PC-9 (cell line): ENCODE measurements at regions not wholly inside any gene's neighbourhood (a gene's known extent, or its start where the extent isn't known, plus 50 kb on each side); places are given as distances from the start of the nearest gene placed in this dataset.

Experiments
- BruUV-seq: library from RNA; stranded (reverse); fragments of 400-500 nt; replicated peaks from 2 replicates; lab custom pipeline; 2021; lab: Mats Ljungman, UMichigan
- CTCF ChIA-PET: fragments of 300-600 bp; sonication (Branson Sonifier 250); formaldehyde crosslinking; loops from one replicate; lab custom pipeline; 2022; ENCODE audit warnings: antibody characterized with exemption; lab: Charles Lee
- POLR2A ChIA-PET: fragments of 300-600 bp; sonication (Branson Sonifier 250); formaldehyde crosslinking; loops from one replicate; lab custom pipeline; 2022; ENCODE audit warnings: antibody characterized with exemption; ENCODE audit not compliant: unreplicated experiment; lab: Charles Lee
- DNase-seq, 2 experiments: peaks; one replicate each; pipeline versions ENCODE4 v3.0.0 to v3.0.0-alpha.2; 2015 to 2022; ENCODE audit warnings: mixed read lengths in 1 of 2
- H2AFZ ChIP-seq: fragments of 200-600 bp; sonication (generic); 2 replicates; pipeline ENCODE4 v1.8.1; 2017; ENCODE audit warnings: antibody characterized with exemption
- H3F3A ChIP-seq: fragments of 200-600 bp; sonication (generic); 2 replicates; pipeline ENCODE4 v1.8.1; 2017; ENCODE audit warnings: antibody characterized with exemption, mild to moderate bottlenecking, low read depth; ENCODE audit not compliant: insufficient read depth
- H3K27ac ChIP-seq: fragments of 200-600 bp; sonication (generic); 2 replicates; pipeline ENCODE4 v1.6.1; 2016; ENCODE audit warnings: mixed run types
- H3K27me3 ChIP-seq: fragments of 200-600 bp; sonication (generic); 2 replicates; pipeline ENCODE4 v1.6.1; 2016; ENCODE audit warnings: low read depth, mixed run types; ENCODE audit not compliant: insufficient read depth
- H3K36me3 ChIP-seq: fragments of 200-600 bp; sonication (generic); 2 replicates; pipeline ENCODE4 v1.6.1; 2016; ENCODE audit warnings: low read depth, mixed run types
- H3K4me1 ChIP-seq: fragments of 200-600 bp; sonication (generic); replicated peaks from 2 replicates; pipeline ENCODE4 v1.6.1; 2016; ENCODE audit warnings: mixed run types; ENCODE audit not compliant: insufficient read depth
- H3K4me2 ChIP-seq: fragments of 200-600 bp; sonication (generic); 2 replicates; pipeline ENCODE4 v1.6.1; 2017; ENCODE audit warnings: mixed run types
- H3K4me3 ChIP-seq: fragments of 200-600 bp; sonication (generic); 2 replicates; pipeline ENCODE4 v1.6.1; 2016; ENCODE audit warnings: mixed run types
- H3K79me2 ChIP-seq: fragments of 200-600 bp; sonication (generic); 2 replicates; pipeline ENCODE4 v1.6.1; 2017; ENCODE audit warnings: low read depth, mixed run types
- H3K9me2 ChIP-seq: fragments of 200-600 bp; sonication (generic); 2 replicates; pipeline ENCODE4 v1.8.1; 2017; ENCODE audit warnings: mild to moderate bottlenecking; ENCODE audit not compliant: insufficient read depth
- H3K9me3 ChIP-seq: fragments of 200-600 bp; sonication (generic); 2 replicates; pipeline ENCODE4 v1.8.1; 2016; ENCODE audit warnings: low read depth; ENCODE audit not compliant: insufficient read depth
- H4K20me1 ChIP-seq: fragments of 200-600 bp; sonication (generic); 2 replicates; pipeline ENCODE4 v1.8.1; 2017; ENCODE audit not compliant: insufficient read depth
- CTCF ChIP-seq: fragments of 200-600 bp; sonication (generic); conservative IDR thresholded peaks from 2 replicates; pipeline ENCODE4 v1.6.1; 2017; ENCODE audit warnings: mixed run types, antibody characterized with exemption, mild to moderate bottlenecking, moderate library complexity
- EZH2 ChIP-seq: fragments of 200-600 bp; sonication (generic); IDR thresholded peaks from 2 replicates; pipeline ENCODE4 v1.8.0; 2017; ENCODE audit warnings: antibody characterized with exemption, low read depth
- intact Hi-C: fragments of 100-400 bp; cut with micrococcal nuclease; formaldehyde crosslinking; loops from one replicate; pipeline ENCODE4 v1.10.0; 2022; ENCODE audit not compliant: unreplicated experiment

- no peaks in the 10 kb centered on the region for H4K20me1 ChIP-seq
- BruUV-seq = no TSS peak
- H3K9me2 ChIP-seq = no peaks in the 10 kb centered on the region
- no peak overlapping the region for H3K4me2 ChIP-seq
- intact Hi-C loops = no loop called here
- peaks cover 3% of the 10 kb centered on the region; the same call in 1 of the 2 replicates for H3F3A ChIP-seq
- no peak overlapping the region for H3K27ac ChIP-seq
- H3K4me1 ChIP-seq = no peaks in the 10 kb centered on the region
- H3K27me3 ChIP-seq = no peaks in the 10 kb centered on the region
- no peak for DNase-seq
- ChIA-PET CTCF (no interaction called here), POLR2A (interaction anchor here (0.7 kb wide), 1 partner anchor 160 kb away, joined by 3 read pairs; no protein-coding TSS in a partner anchor)
- H3K4me3 ChIP-seq = no peak overlapping the region
- no peak for TF ChIP-seq EZH2
- no peak for TF ChIP-seq CTCF
- no peaks in the 10 kb centered on the region for H3K9me3 ChIP-seq
- peaks cover 35% of the 10 kb centered on the region for H3K79me2 ChIP-seq
- H2AFZ ChIP-seq = no peak overlapping the region
- 0 out of 2 replicates have a peak, but pooled peaks cover 4% of the 10 kb centered on the region for H3K36me3 ChIP-seq
These were observed 229.4 kb upstream of the TOPAZ1 start for GRCh38 chr3:44012160-44012899.

- POLR2A ChIA-PET = no interaction called here
- Histone ChIP-seq H3K4me3 (no peak overlapping the region), H3K27ac (no peak overlapping the region), H3K27me3 (no peaks in the 10 kb centered on the region), H2AFZ (no peak overlapping the region), H3K4me2 (no peak overlapping the region), H3K9me2 (no peaks in the 10 kb centered on the region), H3K9me3 (no peaks in the 10 kb centered on the region), H3K79me2 (peaks cover 29% of the 10 kb centered on the region), H4K20me1 (no peaks in the 10 kb centered on the region), H3K4me1 (no peaks in the 10 kb centered on the region), H3F3A (peaks cover 3% of the 10 kb centered on the region; the same call in 1 of the 2 replicates), H3K36me3 (no peaks in the 10 kb centered on the region; the same call in 1 of the 2 replicates)
- intact Hi-C loops = no loop called here
- no peak for DNase-seq
- no TSS peak for BruUV-seq
- TF ChIP-seq EZH2 (no peak), CTCF (no peak)
- CTCF ChIA-PET = no interaction called here
These were observed 227.7 kb upstream of the TOPAZ1 start for GRCh38 chr3:44013967-44014366.

- Histone ChIP-seq H3K4me2 (no peak overlapping the region), H3K4me1 (no peaks in the 10 kb centered on the region), H3K4me3 (no peak overlapping the region), H3K9me2 (no peaks in the 10 kb centered on the region), H3F3A (peaks cover 3% of the 10 kb centered on the region; the same call in 1 of the 2 replicates), H2AFZ (no peak overlapping the region), H3K27ac (no peak overlapping the region), H4K20me1 (no peaks in the 10 kb centered on the region), H3K36me3 (no peaks in the 10 kb centered on the region; the same call in 1 of the 2 replicates), H3K9me3 (no peaks in the 10 kb centered on the region), H3K79me2 (peaks cover 31% of the 10 kb centered on the region), H3K27me3 (no peaks in the 10 kb centered on the region)
- TF ChIP-seq CTCF (no peak), EZH2 (no peak)
- no peak for DNase-seq
- ChIA-PET CTCF (no interaction called here), POLR2A (no interaction called here)
- no TSS peak for BruUV-seq
- intact Hi-C loops = no loop called here
These were observed 226.5 kb upstream of the TOPAZ1 start for GRCh38 chr3:44015170-44015569.
